ENCODE measurements at regions not wholly inside any gene's neighbourhood (a gene's known extent, or its start where the extent isn't known, plus 50 kb on each side); places are given as distances from the start of the nearest gene placed in this dataset.

GRCh38 chr4:171473155-171473554 lies 340.0 kb upstream of the GALNTL6 start:
- no peak for DNase-seq (ENCODE audit: low read depth)
- no peak overlapping the region for H3K4me3 ChIP-seq (ENCODE audit: low read depth, low read length)
- TF ChIP-seq CTCF (IDR thresholded peaks at IDR 0.05; ENCODE audit: control insufficient read depth, extremely low read depth, insufficient read depth): no peak

GRCh38 chr4:171472230-171472629 lies 341.0 kb upstream of the GALNTL6 start:
- no peak for DNase-seq (ENCODE audit: low read depth)
- H3K4me3 ChIP-seq (ENCODE audit: low read depth, low read length): no peak overlapping the region
- no peak for TF ChIP-seq CTCF (IDR thresholded peaks at IDR 0.05; ENCODE audit: control insufficient read depth, extremely low read depth, insufficient read depth)

GRCh38 chr4:171464499-171464898 lies 348.7 kb upstream of the GALNTL6 start:
- H3K4me3 ChIP-seq (ENCODE audit: low read depth, low read length): no peak overlapping the region
- no peak for DNase-seq (ENCODE audit: low read depth)
- TF ChIP-seq CTCF (IDR thresholded peaks at IDR 0.05; ENCODE audit: control insufficient read depth, extremely low read depth, insufficient read depth): no peak

GRCh38 chr4:171461191-171461590 lies 352.0 kb upstream of the GALNTL6 start:
- DNase-seq (ENCODE audit: low read depth): no peak
- no peak for TF ChIP-seq CTCF (IDR thresholded peaks at IDR 0.05; ENCODE audit: control insufficient read depth, extremely low read depth, insufficient read depth)

GRCh38 chr4:171448919-171449481 lies 364.2 kb upstream of the GALNTL6 start:
- H3K4me3 ChIP-seq (ENCODE audit: low read depth, low read length): no peak overlapping the region

More at GRCh38 chr4:171461191-171461590, 352.0 kb upstream of the GALNTL6 start:
- no peak overlapping the region for H3K4me3 ChIP-seq (ENCODE audit: low read depth, low read length)

GRCh38 chr4:171448358-171448757 lies 364.8 kb upstream of the GALNTL6 start:
- DNase-seq (ENCODE audit: low read depth): no peak
- no peak for TF ChIP-seq CTCF (IDR thresholded peaks at IDR 0.05; ENCODE audit: control insufficient read depth, extremely low read depth, insufficient read depth)
- no peak overlapping the region for H3K4me3 ChIP-seq (ENCODE audit: low read depth, low read length)

More at GRCh38 chr4:171448919-171449481, 364.2 kb upstream of the GALNTL6 start:
- no peak for TF ChIP-seq CTCF (IDR thresholded peaks at IDR 0.05; ENCODE audit: control insufficient read depth, extremely low read depth, insufficient read depth)
- no peak for DNase-seq (ENCODE audit: low read depth)

GRCh38 chr4:171441300-171441941 lies 371.8 kb upstream of the GALNTL6 start:
- no peak overlapping the region for H3K4me3 ChIP-seq (ENCODE audit: low read depth, low read length)
- no peak for DNase-seq (ENCODE audit: low read depth)
- no peak for TF ChIP-seq CTCF (IDR thresholded peaks at IDR 0.05; ENCODE audit: control insufficient read depth, extremely low read depth, insufficient read depth)

All from LNCaP clone FGC (cell line).